DND-41 (cell line): ENCODE measurements at regions not wholly inside any gene's neighbourhood (a gene's known extent, or its start where the extent isn't known, plus 50 kb on each side); places are given as distances from the start of the nearest gene placed in this dataset.

ENCODE experiments used
- CTCF ChIP-seq: IDR thresholded peaks from 2 replicates; pipeline ENCODE4 v1.5.1; 2012; ENCODE audit warnings: borderline replicate concordance, low read length, moderate library complexity, mild to moderate bottlenecking; ENCODE audit not compliant: poor library complexity, severe bottlenecking; ENCODE audit errors: extremely low read depth
- EZH2 ChIP-seq: IDR thresholded peaks from 3 replicates; pipeline ENCODE4 v1.6.1; 2012; ENCODE audit warnings: borderline replicate concordance, low read depth, mild to moderate bottlenecking, moderate library complexity, low read length, inconsistent platforms; ENCODE audit not compliant: severe bottlenecking

GRCh38 chr5:23994581-23995370 is 487.4 kb downstream of the PRDM9 start:
- TF ChIP-seq EZH2 = no peak
- TF ChIP-seq CTCF = peak; percentile 30
